Gastrocnemius medialis (tissue), 4 donors: ENCODE measurements at regions not wholly inside any gene's neighbourhood (a gene's known extent, or its start where the extent isn't known, plus 50 kb on each side); places are given as distances from the start of the nearest gene placed in this dataset.

Experiments
- ATAC-seq, 2 donors: fragments of 150-250 bp; one replicate each; pipeline ENCODE4 v1.9.1; 2016
- DNase-seq, 2 donors: peaks; one replicate each; pipeline ENCODE4 v3.0.0-alpha.2; 2019
- H3K27ac ChIP-seq, 4 donors: fragments of 200-600 bp; sonication (generic); 1 replicate in 1 of 4; 2 replicates in 3 of 4; pipeline ENCODE4 v1.5.1; 2016 to 2018; ENCODE audit warnings: mild to moderate bottlenecking in 2 of 4, moderate library complexity in 1 of 4
- H3K27me3 ChIP-seq, 3 donors: fragments of 200-600 bp; sonication (generic) in 2 of 3; 1 replicate in 1 of 3; 2 replicates in 2 of 3; pipeline versions ENCODE4 v1.5.1 to v1.6.0; 2016 to 2019; ENCODE audit warnings: mild to moderate bottlenecking in 1 of 3, moderate library complexity in 1 of 3
- H3K36me3 ChIP-seq, 2 donors: fragments of 200-600 bp; sonication (generic) in 1 of 2; one replicate each; pipeline ENCODE4 v1.5.1; 2017 to 2018
- H3K4me1 ChIP-seq, 2 donors: fragments of 200-600 bp; sonication (generic) in 1 of 2; one replicate each; pipeline ENCODE4 v1.5.1; 2016 to 2017; ENCODE audit warnings: mild to moderate bottlenecking in 2 of 2
- H3K4me3 ChIP-seq, 4 donors: fragments of 200-600 bp; sonication (generic) in 3 of 4; 1 replicate in 1 of 4; 2 replicates in 3 of 4; pipeline ENCODE4 v1.5.1; 2016 to 2019; ENCODE audit warnings: mild to moderate bottlenecking in 2 of 4
- H3K9me3 ChIP-seq, 3 donors: fragments of 200-600 bp; sonication (generic) in 2 of 3; 1 replicate in 1 of 3; 2 replicates in 2 of 3; pipeline ENCODE4 v1.5.1; 2016 to 2019
- POLR2A ChIP-seq, 2 donors: fragments of 450-650 bp; IDR thresholded peaks; one replicate each; pipeline ENCODE4 v1.6.1; 2017; ENCODE audit warnings: antibody characterized with exemption in 2 of 2, mild to moderate bottlenecking in 2 of 2, moderate library complexity in 2 of 2
- in situ Hi-C, 4 donors: fragments of 200-750 bp; cut with MboI; loops; one replicate each; pipeline versions ENCODE4 v1.15.0 to v1.8.0; 2017; ENCODE audit warnings: low sequenced_read_pairs in 4 of 4
- intact Hi-C: fragments of 100-400 bp; cut with DNase I; formaldehyde crosslinking; loops from one replicate; pipeline ENCODE4 v1.15.1; 2023; ENCODE audit warnings: low total_unique reads
- TF ChIP-seq, protein P1 (sequence below), 5 experiments: fragments of 450-650 bp in 3 of 5; fragments of 200-600 bp in 2 of 5; sonication (generic) in 2 of 5; IDR thresholded peaks in 4 of 5; conservative IDR thresholded peaks in 1 of 5; 1 replicate in 4 of 5; 2 replicates in 1 of 5; pipeline ENCODE4 v1.5.1; 2016 to 2019; ENCODE audit warnings: antibody characterized with exemption in 5 of 5, mild to moderate bottlenecking in 3 of 5, moderate library complexity in 3 of 5

DNA sequence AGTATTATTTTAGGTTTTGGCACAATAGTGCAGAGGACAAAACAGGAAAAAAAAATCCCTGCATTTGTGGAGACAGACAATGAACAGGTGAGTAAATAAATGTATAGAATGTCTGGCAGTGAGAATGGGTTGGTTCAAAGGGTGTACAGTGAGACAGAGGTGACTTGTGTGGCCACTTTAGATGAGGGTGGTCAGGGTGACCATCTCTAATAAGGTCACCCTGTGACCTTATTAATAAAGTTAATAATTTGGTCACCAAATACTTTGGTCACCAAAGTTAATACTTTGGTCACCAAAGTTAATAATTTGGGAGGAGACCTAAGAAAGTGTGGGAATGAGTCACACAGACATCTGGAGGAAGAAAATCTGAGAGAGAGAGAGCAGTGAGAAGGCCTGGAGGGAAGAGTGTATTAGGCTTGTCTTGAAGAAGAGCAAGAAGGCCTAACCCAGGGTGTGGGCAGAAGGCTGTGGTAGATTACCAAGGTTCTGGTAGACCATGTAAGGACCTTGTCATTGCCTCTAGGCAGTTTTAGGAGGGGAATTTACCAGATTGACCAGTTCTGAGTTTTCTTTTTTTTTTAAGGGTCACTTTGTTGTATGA, 1368.4 kb upstream of the CELF4 start:
- Histone ChIP-seq H3K27ac (no peak overlapping the region), H3K36me3 (no peaks in the 10 kb centered on the region), H3K4me3 (no peak overlapping the region), H3K4me1 (no peaks in the 10 kb centered on the region), H3K9me3 (no peaks in the 10 kb centered on the region), H3K27me3 (no peaks in the 10 kb centered on the region)
- TF ChIP-seq, protein P1, sequence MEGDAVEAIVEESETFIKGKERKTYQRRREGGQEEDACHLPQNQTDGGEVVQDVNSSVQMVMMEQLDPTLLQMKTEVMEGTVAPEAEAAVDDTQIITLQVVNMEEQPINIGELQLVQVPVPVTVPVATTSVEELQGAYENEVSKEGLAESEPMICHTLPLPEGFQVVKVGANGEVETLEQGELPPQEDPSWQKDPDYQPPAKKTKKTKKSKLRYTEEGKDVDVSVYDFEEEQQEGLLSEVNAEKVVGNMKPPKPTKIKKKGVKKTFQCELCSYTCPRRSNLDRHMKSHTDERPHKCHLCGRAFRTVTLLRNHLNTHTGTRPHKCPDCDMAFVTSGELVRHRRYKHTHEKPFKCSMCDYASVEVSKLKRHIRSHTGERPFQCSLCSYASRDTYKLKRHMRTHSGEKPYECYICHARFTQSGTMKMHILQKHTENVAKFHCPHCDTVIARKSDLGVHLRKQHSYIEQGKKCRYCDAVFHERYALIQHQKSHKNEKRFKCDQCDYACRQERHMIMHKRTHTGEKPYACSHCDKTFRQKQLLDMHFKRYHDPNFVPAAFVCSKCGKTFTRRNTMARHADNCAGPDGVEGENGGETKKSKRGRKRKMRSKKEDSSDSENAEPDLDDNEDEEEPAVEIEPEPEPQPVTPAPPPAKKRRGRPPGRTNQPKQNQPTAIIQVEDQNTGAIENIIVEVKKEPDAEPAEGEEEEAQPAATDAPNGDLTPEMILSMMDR (IDR thresholded peaks at IDR 0.05 in 4 of 5, conservative IDR thresholded peaks at IDR 0.05 in 1 of 5): no peak
- no peak for TF ChIP-seq POLR2A (IDR thresholded peaks at IDR 0.05)
- intact Hi-C loops: no loop called here
- in situ Hi-C loops: no loop called here
- no peak for ATAC-seq
- DNase-seq: no peak

DNA sequence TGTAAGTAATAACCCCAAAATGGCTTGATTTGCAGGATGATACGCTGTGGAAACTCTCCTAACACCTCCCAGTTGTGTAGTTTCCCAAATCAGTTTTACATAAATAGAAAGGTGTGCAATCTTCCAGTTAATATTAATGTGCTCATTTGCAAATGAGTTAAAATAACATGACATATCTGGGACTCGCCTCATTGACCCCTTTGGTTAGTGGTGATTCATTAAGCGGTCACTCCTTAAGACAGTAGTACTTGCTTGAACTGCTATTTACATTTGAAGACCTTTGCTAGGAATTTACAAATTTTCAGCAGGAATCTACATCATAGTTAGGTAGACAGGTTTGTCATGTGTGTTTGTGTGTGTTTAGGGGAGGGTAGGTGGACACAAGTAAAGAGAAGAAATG, 1367.7 kb upstream of the CELF4 start:
- H3K27me3 ChIP-seq: no peaks in the 10 kb centered on the region
- H3K4me3 ChIP-seq: no peak overlapping the region
- DNase-seq: no peak
- no peaks in the 10 kb centered on the region for H3K9me3 ChIP-seq
- in situ Hi-C loops: no loop called here
- no peaks in the 10 kb centered on the region for H3K4me1 ChIP-seq
- no peaks in the 10 kb centered on the region for H3K36me3 ChIP-seq
- no peak for ATAC-seq
- intact Hi-C loops: no loop called here
- no peak for TF ChIP-seq POLR2A (IDR thresholded peaks at IDR 0.05)
- TF ChIP-seq, protein P1 (IDR thresholded peaks at IDR 0.05 in 4 of 5, conservative IDR thresholded peaks at IDR 0.05 in 1 of 5): no peak
- no peak overlapping the region for H3K27ac ChIP-seq

DNA sequence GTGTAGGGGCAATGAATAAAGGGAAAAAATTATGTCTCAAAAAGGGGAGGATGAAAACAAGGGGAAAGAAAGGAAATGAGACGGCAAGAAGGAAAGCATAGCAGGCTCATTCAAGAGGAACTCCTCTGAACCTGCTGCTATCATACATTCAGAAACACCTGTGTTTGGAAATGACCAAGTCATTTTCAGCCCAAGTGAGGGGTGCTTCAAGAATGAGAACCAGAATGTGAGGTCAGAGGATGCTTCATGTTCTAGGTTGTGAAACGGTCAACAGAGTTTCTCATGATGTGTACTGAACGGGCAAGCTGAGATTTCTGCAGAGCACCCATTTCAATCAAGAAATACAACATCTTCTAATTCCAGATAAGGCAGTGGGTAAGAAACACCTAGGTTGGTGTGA, 1367.2 kb upstream of the CELF4 start:
- Histone ChIP-seq H3K27ac (no peak overlapping the region), H3K4me3 (no peak overlapping the region), H3K4me1 (no peaks in the 10 kb centered on the region), H3K36me3 (no peaks in the 10 kb centered on the region), H3K27me3 (no peaks in the 10 kb centered on the region), H3K9me3 (no peaks in the 10 kb centered on the region)
- in situ Hi-C loops (no loop called here), intact Hi-C loops (no loop called here)
- no peak for DNase-seq
- no peak for ATAC-seq
- TF ChIP-seq, protein P1 (IDR thresholded peaks at IDR 0.05 in 4 of 5, conservative IDR thresholded peaks at IDR 0.05 in 1 of 5): no peak
- TF ChIP-seq POLR2A (IDR thresholded peaks at IDR 0.05): no peak

DNA sequence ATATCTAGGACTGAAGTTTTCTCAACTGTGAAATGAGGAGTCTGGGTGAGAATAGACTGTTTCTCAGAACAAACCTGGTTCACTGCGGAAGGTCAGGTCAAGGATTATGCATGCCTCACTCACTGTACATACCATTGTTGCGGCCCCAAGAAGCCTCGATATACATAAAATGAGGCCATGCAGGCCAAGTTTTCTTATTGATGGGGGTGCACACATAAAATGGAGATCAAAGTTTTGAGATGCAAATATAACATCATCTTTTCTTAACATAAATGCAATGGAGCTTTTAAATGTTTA, 1366.1 kb upstream of the CELF4 start:
- in situ Hi-C loops: no loop called here
- ATAC-seq (no peak), DNase-seq (no peak)
- Histone ChIP-seq H3K9me3 (no peaks in the 10 kb centered on the region), H3K27ac (no peak overlapping the region), H3K4me3 (no peak overlapping the region), H3K27me3 (no peaks in the 10 kb centered on the region), H3K36me3 (no peaks in the 10 kb centered on the region), H3K4me1 (no peaks in the 10 kb centered on the region)
- intact Hi-C loops: no loop called here
- TF ChIP-seq, protein P1 (IDR thresholded peaks at IDR 0.05 in 4 of 5, conservative IDR thresholded peaks at IDR 0.05 in 1 of 5): no peak
- TF ChIP-seq POLR2A (IDR thresholded peaks at IDR 0.05): no peak
